ENCODE measurements at regions not wholly inside any gene's neighbourhood (a gene's known extent, or its start where the extent isn't known, plus 50 kb on each side); places are given as distances from the start of the nearest gene placed in this dataset.

- Histone ChIP-seq H3K36me3 (no peaks in the 10 kb centered on the region), H3K4me3 (no peak overlapping the region), H3K4me1 (peaks cover 6% of the 10 kb centered on the region), H3K27ac (no peak overlapping the region), H3K27me3 (no peaks in the 10 kb centered on the region), H3K9me3 (no peaks in the 10 kb centered on the region)
- TF ChIP-seq CTCF (IDR thresholded peaks at IDR 0.05) = no peak
- DNase-seq (no peak), ATAC-seq (no peak)
- intact Hi-C loops (cut with DNase I) = no loop called here
Measured at GRCh38 chr12:11549119-11549518, 100.4 kb upstream of the ETV6 start.

GRCh38 chr12:11553871-11554533 is 95.5 kb upstream of the ETV6 start:
- Histone ChIP-seq H3K9me3 (no peaks in the 10 kb centered on the region), H3K36me3 (no peaks in the 10 kb centered on the region), H3K27ac (no peak overlapping the region), H3K4me1 (peaks cover 8% of the 10 kb centered on the region), H3K4me3 (no peak overlapping the region), H3K27me3 (no peaks in the 10 kb centered on the region)
- DNase-seq = no peak
- intact Hi-C loops (cut with DNase I) = no loop called here
- peak; percentile 82 for ATAC-seq
- TF ChIP-seq CTCF (IDR thresholded peaks at IDR 0.05) = peak; percentile 59

- Histone ChIP-seq H3K4me3 (no peak overlapping the region), H3K27ac (no peak overlapping the region), H3K36me3 (no peaks in the 10 kb centered on the region), H3K27me3 (no peaks in the 10 kb centered on the region), H3K4me1 (peaks cover 8% of the 10 kb centered on the region), H3K9me3 (no peaks in the 10 kb centered on the region)
- TF ChIP-seq CTCF (IDR thresholded peaks at IDR 0.05) = no peak
- DNase-seq (no peak), ATAC-seq (no peak)
- intact Hi-C loops (cut with DNase I) = no loop called here
Measured at GRCh38 chr12:11555195-11555594, 94.3 kb upstream of the ETV6 start.

GRCh38 chr12:11555743-11556625 is 93.5 kb upstream of the ETV6 start:
- Histone ChIP-seq H3K27me3 (no peaks in the 10 kb centered on the region), H3K27ac (no peak overlapping the region), H3K9me3 (no peaks in the 10 kb centered on the region), H3K4me3 (peak overlapping the region; percentile 38), H3K36me3 (no peaks in the 10 kb centered on the region), H3K4me1 (peaks cover 8% of the 10 kb centered on the region)
- no peak for TF ChIP-seq CTCF (IDR thresholded peaks at IDR 0.05)
- intact Hi-C loops (cut with DNase I) = no loop called here
- DNase-seq (no peak), ATAC-seq (peak; percentile 72)

GRCh38 chr12:11556682-11557081 is 92.8 kb upstream of the ETV6 start:
- intact Hi-C loops (cut with DNase I) = no loop called here
- ATAC-seq (no peak), DNase-seq (no peak)
- peak overlapping the region; percentile 38 for H3K4me3 ChIP-seq
- H3K9me3 ChIP-seq = no peaks in the 10 kb centered on the region
- H3K27me3 ChIP-seq = no peaks in the 10 kb centered on the region
- no peak for TF ChIP-seq CTCF (IDR thresholded peaks at IDR 0.05)
- no peak overlapping the region for H3K27ac ChIP-seq
- H3K4me1 ChIP-seq = peaks cover 8% of the 10 kb centered on the region
- H3K36me3 ChIP-seq = no peaks in the 10 kb centered on the region
